Tongue (tissue), 1 donor: ENCODE measurements at regions not wholly inside any gene's neighbourhood (a gene's known extent, or its start where the extent isn't known, plus 50 kb on each side); places are given as distances from the start of the nearest gene placed in this dataset.
A peak's percentile ranks its signal among the peaks of the same experiment; 100 is the strongest.
"Not testable (repeated sequence)": the region's sequence is repeated elsewhere in the genome, so short reads cannot be mapped to it uniquely, and the experiment has no call there.

ENCODE experiments used
- DNase-seq: peaks from one replicate; pipeline ENCODE4 v3.0.0-alpha.2; 2015

- no peak for DNase-seq
Observed at GRCh38 chrX:114450911-114451310, 133.0 kb upstream of the HTR2C start.

DNA sequence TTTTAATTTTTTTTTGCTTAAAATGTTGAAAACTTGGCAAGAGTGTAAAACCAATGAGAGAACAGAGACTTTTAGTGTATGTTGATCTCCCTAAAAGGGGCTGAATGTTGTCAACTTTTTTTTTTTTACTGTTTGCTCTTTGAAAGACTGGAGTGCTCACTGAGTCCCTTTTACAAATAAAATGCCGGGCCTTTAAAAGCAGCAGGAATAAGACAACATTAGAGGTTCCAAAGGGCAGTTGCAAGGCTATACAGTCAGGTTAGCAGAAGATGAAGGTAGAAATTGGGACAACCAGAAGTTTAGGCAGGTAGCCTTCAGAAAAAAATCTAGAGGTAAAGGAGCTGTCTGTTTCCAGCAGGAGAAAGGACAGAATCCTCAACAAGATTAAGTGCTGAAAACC, 132.5 kb upstream of the HTR2C start:
- no peak for DNase-seq

DNA sequence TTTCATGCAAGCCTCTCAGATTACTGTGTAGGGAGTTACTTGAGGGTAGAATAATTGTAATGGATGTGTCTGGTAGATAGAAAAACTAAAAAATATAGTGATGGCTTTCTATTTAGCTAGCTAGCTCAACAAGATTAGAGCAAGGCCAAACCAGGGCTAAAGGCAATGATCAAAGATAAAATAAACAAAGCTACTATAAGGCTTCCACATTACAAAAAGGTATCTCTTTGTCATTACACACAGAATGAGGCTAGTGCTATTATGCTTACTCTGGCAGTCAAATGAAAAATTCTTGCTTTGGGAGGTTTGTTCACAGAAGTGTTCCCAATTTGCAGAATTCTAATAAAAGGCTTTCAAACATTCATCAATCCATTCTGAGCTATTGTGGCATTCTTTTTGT, 121.6 kb upstream of the HTR2C start:
- no peak for DNase-seq

DNA sequence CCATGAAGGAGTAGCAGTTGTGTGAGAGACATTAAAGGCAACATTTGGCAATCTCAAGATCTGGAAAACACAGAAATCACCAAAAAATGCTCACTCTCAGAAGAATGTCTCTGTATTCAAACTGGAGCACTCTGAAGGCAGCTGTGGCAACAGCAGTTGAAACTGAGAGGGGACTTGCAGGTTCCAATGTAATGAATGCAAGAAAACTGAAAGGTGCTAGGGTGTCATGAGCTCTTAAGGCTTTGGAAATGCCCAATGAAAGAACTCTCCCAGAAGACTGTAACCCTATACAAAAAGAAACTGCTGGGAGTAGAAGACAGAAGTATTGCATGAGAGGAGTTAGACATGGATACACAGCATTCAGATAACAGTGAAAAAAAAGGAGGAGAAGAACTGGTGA, 118.2 kb upstream of the HTR2C start:
- no peak for DNase-seq

DNA sequence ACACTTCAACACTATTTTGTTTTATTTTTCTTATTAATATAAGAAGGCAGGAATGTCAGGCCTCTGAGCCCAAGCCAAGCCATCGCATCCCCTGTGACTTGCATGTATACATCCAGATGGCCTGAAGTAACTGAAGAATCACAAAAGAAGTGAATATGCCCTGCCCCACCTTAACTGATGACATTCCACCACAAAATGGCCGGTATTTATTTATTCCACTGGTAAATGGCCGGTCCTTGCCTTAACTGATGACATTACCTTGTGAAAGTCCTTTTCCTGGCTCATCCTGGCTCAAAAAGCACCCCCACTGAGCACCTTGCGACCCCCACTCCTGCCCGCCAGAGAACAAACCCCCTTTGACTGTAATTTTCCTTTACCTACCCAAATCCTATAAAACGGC, 111.9 kb upstream of the HTR2C start:
- not testable (repeated sequence) for DNase-seq

DNA sequence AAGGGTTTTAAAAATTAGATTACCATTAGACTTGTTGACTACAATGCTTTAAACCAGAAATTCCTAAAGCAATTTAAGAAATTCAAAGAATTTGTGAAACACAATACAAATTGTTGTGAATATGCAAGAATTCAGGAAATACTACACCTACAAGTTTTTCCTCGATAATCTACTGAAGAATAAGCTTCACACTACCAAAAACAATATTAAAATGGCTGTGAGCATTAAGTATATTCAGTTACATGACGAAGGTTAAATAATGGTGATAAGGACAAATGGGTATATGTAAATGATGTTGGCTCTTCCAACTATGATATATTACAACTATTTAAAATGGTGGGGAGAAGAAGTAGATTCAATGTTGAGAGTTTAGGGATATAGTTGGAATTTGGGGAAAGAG, 111.1 kb upstream of the HTR2C start:
- DNase-seq, result no peak

- DNase-seq, result no peak
Observed at GRCh38 chrX:114500622-114501021, 83.3 kb upstream of the HTR2C start.

GRCh38 chrX:114508756-114509155, 75.1 kb upstream of the HTR2C start:
- peak; percentile 2 for DNase-seq

- no peak for DNase-seq
Observed at GRCh38 chrX:114519524-114519923, 64.4 kb upstream of the HTR2C start.

GRCh38 chrX:114520701-114521100, 63.2 kb upstream of the HTR2C start:
- DNase-seq, result not testable (repeated sequence)

- DNase-seq, result no peak
Observed at GRCh38 chrX:114532111-114532805, 51.6 kb upstream of the HTR2C start.
